GM18873 (cell line): ENCODE measurements at regions not wholly inside any gene's neighbourhood (a gene's known extent, or its start where the extent isn't known, plus 50 kb on each side); places are given as distances from the start of the nearest gene placed in this dataset.

Source experiments
- ATAC-seq: cut with Tn5 transposase; IDR thresholded peaks from one replicate; pipeline ENCODE4 v1.9.1; 2021; ENCODE audit warnings: mild to moderate bottlenecking, moderate library complexity, moderate number of reproducible peaks; ENCODE audit not compliant: unreplicated experiment, low FRiP score

DNA sequence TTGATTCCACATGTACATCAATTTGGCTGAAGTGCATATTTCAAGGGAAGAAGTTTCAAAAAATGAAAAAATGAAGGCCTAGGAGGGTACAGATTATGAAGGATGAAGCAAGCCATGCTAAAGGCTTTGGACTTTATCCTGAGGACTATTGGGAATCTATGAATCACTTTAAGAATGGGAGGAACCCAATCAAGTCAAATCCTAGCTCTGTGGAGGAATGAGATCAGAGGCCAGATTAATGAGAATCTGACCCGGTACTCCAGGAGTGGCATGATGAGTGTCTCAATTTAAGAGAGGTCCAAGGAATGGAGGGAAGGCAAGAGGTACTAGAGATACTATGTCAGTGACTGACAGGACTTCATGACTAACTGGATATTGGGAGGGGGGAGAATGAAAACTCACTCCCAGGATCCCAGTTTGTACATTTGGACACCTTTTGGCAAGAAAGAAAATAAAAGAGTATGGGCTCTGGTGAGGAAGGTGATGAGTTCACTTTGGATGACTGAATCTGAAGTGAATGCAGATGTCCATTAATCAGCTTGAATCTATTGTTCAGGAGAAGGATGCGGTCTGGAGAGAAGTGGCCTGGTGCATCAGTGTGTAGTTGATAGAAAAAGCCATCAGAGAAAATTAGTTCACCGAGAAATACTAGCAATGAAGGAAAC lies 349.0 kb downstream of the EFNB2 start:
- no peak for ATAC-seq

DNA sequence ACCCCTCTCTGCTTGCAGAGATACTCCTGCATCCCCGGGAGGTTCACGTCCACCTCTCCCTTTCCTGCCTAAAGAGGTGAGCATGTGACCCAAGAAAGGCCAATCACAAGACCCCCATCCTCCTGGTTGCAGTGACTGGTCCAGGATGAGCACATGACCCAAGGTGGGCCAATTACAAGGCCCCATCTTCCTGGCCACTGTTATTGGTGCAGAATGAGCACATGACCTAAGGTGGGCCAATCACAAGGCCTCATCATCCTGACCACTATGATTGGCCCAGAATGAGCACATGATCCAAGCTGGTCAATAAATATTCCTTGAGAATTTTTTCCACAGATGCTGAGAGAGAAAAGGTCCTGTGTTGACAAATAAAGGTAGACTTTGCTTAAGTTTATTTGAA lies 350.7 kb downstream of the EFNB2 start:
- no peak for ATAC-seq

DNA sequence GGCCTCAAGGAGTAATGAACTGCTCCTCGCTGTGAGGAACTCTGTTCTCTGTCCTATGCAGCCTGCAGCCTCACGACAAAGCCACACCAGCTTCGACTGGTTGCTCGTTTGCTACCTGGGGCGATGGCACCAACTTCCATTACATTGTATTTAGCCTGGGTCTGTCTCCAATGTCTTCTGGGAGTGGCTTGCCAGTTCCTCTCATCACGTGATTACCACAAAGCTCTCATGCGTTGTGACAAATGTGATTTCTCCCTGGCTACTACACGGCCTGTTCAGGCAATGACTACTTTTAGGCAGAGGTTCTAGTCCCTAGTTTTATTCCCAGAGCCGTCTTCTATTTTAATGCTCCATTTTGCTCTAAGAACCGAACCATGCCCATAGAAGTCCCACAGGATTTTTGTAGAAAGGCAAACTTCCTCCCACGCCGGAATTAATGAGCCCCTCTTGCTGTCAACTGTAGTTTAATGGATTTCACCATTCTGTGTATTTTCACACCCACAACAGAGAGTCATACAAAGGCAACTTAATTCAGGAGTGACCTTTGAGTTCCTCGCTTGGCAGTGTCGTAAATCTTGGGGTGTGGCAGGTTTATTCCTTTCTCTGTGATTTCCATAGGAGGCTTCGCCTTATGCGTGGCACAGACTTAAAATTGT lies 351.9 kb downstream of the EFNB2 start:
- no peak for ATAC-seq

DNA sequence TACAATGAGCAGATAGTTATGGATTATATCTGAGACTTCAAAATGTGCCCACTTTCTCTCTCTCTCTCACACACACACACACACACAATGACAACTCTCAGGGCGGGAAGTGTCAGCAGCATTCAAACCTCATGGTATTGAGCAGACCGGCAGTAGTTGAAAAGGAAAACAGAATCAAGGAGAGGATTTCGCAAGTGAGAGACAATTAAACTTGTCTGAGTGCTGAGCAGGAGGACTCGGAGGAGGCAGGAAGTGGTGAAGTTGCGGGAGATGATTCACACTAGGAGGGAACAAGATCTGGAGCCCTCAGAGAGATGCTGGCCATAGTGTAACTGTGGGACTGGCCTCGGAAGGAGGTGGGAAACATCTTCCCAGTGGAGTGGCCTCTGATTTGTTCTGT lies 353.1 kb downstream of the EFNB2 start:
- ATAC-seq = no peak

DNA sequence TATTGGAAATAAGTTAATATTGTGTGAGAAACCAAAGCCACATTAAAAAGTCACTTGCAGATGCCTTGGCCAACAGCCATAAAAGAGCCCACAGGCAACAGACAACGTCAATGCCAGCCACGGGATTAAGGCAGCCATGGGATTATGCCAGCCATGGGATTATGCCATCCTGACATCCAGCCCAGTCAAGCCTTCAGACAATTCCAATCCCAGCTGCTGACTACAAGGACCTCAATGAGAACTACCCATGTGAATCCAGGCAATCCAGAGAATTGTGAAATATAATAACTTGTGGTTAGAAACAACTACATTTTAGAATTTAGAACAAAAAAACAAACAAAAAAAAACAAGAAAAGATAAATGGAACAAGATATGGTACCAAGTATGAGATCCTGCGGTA lies 356.6 kb downstream of the EFNB2 start:
- no peak for ATAC-seq

DNA sequence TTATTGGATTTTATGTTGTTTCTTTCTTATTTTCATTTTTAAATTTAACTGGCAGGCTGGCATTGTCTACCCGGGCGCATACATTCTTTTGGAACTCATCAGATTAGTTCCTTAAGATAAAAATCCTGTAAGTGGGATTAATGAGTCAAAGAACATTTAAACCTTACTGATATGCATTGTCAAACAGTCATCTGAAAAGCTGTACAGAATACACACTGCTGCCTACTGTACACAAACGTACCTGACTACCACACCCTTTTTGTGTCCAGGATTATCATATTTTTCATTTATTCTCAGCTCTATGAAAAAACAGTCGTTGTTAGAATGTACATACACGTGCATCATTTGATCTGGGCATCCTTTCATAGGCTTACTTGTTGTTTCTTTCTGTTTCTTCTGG lies 358.3 kb downstream of the EFNB2 start:
- no peak for ATAC-seq

DNA sequence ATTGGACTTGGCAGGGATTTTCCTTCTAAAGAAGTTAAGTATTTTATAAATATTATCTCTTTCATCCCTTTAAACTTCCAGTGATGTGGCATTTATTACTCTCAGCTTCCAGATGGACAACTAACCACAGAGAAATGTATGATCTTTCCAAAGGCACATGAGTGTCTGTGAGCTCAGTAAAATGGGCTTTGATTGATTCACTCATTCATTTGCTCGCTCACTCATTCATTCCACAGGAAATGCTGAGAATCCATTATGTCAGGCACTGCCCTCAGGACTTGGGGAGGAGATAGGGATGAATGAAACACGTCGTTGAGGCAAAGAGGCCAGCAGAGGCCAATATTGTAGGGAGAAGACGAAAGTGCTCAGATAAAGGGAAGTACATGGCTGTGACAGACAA lies 359.3 kb downstream of the EFNB2 start:
- ATAC-seq = no peak

DNA sequence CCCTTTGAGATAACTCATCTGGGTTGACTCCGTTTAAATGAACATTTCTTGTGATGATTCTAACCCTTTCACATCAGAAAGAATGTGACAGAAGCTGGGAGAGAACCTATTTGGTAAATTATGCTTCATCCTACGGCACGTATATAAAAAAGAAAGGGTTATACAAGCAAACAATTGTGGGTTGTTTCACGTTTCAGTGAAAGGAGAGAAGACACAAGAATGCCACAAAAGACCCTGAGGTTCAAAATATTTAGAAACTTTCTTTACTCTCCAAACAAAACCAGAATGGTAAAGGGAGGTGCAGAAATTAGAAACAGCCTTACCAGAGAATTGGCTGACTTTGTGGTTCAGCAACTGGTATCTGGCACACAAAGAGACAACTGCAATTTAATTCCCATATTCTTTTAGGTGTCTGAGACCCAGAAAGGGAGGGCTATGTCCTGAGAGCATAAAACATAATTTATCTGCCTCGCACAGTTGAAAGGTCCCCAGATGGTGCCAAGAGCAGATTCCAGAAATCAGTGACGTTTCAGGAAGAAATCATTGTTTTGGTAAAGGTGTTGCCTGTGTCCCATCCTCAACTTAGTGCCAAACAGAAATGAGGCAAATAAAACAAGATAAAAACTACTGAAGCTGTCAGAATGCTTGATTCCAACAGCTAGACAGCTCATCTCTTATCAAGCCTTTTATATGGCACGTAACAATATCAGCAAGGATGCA lies 361.4 kb downstream of the EFNB2 start:
- no peak for ATAC-seq

DNA sequence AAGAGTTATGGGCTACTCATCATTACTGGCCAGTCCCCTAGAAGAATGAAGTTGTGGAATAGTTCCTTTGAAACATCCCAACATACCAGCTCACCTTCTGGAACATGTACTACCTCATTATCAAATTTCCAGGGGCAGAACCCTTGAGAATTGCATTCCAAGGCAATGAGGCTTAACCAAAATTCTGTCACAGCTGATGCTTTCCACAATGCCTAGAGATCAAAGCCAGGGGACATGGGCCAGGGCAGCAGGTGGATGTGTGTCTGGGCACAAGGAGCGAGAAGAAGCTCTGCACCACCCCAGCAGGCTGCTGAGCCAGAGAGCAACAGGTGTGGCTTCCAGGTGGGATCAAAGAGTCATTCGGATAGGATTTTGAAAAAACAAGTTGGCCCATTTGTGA lies 362.1 kb downstream of the EFNB2 start:
- ATAC-seq = no peak

DNA sequence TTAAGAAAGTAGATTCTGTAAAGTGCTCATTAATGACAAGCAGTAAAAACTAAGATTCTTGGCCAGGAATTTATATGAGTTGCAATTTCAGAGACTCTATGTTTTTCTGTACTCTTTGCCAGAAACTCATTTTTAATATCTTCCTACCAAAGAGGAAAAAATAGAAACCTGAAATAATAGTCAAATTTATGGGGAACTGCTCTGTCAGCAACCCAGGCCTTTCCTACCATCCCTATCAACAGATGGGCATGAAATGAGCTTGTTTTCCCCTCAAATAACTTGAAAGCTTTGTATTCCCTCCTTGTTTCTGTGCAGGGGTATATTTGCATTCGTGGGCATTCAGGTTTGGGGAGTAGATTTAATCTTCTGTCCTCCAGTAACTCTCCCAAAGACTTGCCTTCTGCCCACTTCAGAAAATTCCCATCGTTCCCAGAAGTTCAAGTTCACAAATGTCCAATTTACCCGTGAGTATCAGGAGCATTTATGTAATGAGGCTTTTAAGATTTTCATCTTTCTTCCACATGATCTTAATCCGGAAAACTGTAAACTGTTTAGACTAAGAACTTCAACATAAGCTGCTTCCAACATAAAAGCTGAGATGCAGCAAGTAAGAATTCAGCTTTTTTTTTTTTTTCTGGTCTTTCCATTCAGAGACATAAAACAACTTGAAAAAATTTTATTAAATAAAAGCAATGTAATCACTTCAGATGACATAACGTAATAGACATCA lies 363.1 kb downstream of the EFNB2 start:
- no peak for ATAC-seq

DNA sequence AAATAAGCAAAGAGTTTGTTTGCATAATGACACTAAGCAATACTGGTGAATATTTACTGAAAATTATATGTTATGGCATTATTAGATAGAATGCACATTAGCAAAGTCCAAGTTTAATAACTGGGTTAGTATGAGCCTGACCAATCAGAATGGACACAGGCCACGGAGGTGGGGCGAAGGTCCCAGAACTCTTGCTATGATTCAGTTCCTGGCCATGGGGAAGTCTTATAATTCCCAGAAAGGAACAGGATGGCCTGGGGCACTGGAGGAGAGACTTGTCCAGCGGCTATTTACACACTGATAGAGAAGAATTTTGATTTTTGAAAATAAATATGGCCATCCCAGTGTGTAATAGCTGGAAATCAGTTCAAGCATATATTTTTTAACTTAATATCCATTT lies 372.0 kb downstream of the EFNB2 start:
- ATAC-seq = no peak

DNA sequence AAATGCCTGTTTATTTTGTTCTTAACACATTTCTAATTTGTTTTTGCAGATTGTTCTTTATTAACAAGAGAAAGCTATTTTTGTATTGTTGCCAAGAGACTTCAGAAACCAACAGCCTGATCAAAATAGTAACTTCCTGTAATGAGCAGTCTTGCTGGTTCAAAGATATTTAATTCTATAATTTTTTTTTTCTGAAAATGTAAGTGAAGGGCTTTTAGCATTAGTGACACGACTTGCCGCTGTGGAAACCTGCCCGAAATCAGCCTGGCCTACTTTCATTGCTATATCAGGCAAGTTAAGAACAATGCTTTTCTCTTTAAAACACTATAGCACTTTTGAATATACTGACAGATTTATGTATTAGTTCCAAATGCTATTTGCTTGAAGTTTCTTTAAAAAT lies 374.3 kb downstream of the EFNB2 start:
- ATAC-seq = no peak

DNA sequence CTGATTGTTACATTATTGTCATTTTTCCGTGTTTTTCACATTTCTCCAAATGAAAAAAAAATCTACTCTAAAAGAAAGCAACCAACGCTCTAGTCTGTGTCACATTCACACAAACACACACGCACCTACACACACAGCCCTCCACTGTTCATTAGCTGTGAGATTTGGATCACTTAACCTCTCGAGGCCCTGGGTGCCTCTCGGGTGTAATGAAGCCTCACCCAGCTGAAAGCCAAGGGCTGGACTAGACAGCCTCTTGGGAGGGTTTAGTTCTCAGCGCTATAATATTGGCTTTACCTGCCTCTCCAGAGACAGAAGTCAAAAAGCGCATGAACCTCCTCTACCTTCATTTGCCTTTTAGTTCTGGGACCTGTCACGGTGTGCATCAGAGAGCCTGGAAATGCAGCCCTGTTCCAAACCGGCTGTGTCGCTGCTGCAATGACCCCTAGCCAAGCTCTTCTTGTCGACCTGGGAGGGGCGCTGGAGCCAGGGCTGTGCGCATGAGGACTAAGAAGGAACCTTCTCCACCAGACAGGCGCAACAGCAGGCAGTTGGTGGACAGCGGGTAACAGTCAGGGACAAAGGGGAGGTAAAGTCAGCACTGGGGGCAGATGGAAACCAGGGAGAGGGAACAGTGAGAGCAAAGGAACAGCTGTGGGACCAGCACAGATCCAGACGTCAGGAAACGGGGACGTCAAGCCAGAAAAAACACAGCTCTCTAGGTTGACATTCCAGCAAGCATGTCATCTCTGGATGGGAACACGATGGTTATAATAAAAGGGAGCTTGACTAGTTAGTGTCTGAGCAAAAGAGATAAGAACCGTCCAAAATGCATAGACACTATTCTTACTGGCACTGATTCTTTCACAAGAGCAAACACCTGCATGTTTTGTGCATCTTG lies 375.9 kb downstream of the EFNB2 start:
- no peak for ATAC-seq

DNA sequence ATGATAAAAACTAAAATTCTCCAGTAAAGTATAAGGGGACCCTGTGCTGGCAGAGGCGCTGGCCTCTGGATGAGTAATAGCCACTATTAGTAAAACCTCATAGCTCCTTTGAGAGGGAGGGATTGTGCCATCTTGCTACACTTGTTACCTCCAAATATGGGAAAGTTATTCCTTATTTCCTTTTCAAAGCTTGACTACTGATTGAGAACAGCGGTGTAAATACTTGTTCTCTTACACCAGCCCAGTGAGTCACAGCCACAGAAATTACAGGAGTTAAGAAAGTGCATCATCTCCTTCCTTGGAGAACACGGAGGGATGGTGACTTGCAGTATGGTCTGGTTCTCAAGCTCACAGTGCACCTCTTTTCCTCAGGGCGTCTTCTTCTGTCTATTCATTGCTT lies 379.0 kb downstream of the EFNB2 start:
- ATAC-seq = no peak

DNA sequence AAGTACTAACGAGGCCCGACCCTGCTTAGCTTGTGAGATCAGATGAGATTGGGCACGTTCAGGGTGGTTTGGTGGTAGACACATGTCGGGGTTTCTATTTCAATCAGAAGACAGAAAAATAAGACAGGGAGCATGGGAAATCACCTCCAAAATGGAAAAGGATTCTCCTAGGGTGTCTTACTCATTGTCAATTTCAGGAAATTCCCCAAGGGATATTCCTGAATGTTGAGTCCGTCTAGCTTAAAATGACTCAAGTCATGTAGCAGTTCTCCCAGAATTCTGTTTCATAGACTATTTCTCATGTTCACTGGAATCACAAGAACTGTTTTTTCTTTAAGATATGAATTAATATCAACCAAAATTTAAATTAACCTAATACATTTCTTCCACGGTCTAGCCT lies 380.1 kb downstream of the EFNB2 start:
- no peak for ATAC-seq

DNA sequence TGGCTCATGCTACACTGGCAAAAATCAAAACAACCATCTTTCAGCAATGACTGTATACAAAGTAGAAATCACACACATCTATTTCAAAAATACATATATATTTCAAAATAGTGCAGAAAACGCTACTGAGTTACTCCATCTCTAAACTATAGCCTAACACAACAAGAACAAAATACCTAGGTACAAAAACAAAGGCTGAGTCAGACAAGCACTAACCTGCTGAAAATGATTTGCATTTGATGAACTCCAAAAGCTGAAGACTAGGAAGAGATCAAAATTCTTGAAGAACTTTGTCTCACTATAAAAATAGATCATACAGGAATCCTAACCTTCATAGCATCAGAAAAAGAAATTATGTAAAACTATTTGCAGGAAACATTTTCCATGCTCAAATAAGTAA lies 381.6 kb downstream of the EFNB2 start:
- no peak for ATAC-seq

DNA sequence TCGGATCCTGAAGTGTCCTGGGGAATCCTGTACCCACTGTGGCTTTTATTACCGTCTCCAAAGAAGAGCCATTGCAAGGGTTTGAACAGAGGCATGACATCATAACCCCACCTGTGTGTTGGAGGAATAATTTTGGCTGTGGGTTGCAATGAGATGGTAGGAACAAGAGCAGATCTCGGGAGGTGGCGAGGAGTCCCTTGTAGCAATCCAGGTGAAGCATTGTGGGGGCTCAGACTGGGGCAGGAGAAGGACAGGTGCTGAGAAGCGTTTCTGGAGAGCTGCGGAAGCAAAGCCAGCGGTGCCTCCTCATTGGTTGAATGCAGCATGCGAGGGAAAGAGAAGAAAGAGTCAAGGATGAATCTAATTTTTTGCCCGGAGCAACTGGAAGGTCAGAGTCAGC lies 382.4 kb downstream of the EFNB2 start:
- ATAC-seq = no peak

DNA sequence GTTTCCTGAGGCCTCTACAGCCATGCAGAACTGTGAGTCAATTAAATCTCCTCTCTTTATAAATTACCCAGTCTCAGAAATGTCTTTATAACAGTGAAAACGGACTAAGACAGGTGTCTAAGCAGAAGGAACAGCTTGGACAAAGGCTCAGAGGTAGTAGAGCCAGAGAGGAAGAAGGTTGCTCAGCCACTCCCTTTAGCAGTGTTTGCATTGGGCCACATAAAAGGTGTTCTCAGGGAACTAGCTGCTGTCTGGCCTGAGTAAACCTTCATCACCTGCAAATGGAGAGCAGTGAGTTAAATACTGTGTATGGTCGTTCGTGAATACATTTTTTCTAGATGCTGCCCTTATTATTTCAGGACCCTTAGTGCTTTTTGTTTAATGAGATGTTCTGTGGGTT lies 383.4 kb downstream of the EFNB2 start:
- no peak for ATAC-seq

DNA sequence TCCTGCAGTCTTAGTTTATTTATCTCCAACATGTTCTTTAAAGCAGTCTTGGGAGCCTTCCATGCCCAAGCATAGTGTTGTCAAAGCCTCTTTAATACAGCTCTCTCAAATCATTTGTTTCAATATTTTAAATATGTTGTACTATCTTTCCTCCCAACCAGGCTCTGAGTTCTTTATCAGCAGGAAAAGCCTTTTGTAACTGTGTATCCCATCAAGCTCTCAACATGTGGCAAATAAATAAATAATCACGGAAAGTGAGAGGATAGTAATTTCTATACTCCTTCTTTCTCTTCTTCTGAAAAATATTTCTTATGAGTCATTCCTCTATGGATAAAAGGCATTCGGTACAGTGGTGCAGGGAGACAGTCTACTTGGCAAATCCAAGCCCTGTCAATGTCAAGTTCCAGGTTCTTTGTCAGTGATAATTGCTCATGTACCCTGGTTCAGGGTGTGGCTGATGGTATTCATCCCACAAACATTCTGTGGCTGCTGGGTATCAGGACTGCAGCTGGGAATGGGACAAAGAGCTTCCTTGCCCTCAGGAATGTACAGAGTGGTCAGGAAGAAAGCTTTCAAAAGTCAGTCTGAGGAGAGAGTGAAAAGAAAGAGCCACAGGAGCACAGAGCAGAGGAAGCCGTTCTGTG lies 384.3 kb downstream of the EFNB2 start:
- no peak for ATAC-seq
